ENCODE measurements at regions not wholly inside any gene's neighbourhood (a gene's known extent, or its start where the extent isn't known, plus 50 kb on each side); places are given as distances from the start of the nearest gene placed in this dataset.
"Not testable (repeated sequence)": the region's sequence is repeated elsewhere in the genome, so short reads cannot be mapped to it uniquely, and the experiment has no call there.

GRCh38 chr11:134939905-134940304 is 527.9 kb upstream of the B3GAT1 start:
- in situ Hi-C loops (cut with MboI; ENCODE audit: low pct_unique_long_range_greater_than_20kb, low sequenced_read_pairs, unreplicated experiment): no loop called here
- TF ChIP-seq, protein P1, sequence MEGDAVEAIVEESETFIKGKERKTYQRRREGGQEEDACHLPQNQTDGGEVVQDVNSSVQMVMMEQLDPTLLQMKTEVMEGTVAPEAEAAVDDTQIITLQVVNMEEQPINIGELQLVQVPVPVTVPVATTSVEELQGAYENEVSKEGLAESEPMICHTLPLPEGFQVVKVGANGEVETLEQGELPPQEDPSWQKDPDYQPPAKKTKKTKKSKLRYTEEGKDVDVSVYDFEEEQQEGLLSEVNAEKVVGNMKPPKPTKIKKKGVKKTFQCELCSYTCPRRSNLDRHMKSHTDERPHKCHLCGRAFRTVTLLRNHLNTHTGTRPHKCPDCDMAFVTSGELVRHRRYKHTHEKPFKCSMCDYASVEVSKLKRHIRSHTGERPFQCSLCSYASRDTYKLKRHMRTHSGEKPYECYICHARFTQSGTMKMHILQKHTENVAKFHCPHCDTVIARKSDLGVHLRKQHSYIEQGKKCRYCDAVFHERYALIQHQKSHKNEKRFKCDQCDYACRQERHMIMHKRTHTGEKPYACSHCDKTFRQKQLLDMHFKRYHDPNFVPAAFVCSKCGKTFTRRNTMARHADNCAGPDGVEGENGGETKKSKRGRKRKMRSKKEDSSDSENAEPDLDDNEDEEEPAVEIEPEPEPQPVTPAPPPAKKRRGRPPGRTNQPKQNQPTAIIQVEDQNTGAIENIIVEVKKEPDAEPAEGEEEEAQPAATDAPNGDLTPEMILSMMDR (IDR thresholded peaks at IDR 0.05; ENCODE audit: extremely low read depth, insufficient read depth, missing control alignments): peak; percentile 20
- DNase-seq (ENCODE audit: low spot score): no peak

GRCh38 chr11:134939031-134939430 is 527.0 kb upstream of the B3GAT1 start:
- TF ChIP-seq, protein P1 (IDR thresholded peaks at IDR 0.05; ENCODE audit: extremely low read depth, insufficient read depth, missing control alignments): no peak
- no peak for DNase-seq (ENCODE audit: low spot score)
- in situ Hi-C loops (cut with MboI; ENCODE audit: low pct_unique_long_range_greater_than_20kb, low sequenced_read_pairs, unreplicated experiment): no loop called here

DNA sequence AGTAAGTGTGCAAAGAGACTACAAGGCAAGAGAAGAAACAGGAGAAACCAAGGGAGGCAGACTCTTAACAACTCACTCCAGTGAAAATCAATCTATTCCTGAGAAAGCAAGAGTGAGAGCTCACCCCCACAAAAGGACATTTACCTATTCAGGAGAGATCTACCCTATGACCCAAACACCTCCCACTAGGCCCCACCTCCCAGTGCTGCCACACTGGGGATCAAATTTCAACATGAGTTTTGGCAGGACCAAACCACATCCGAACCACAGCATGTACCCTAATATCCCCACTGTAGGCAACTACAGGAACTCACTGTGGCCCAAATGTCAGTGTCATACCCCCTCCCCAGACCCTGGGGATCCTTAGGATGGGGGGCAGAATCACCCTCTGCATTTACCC is 526.2 kb upstream of the B3GAT1 start:
- TF ChIP-seq, protein P1 (IDR thresholded peaks at IDR 0.05; ENCODE audit: extremely low read depth, insufficient read depth, missing control alignments): no peak
- DNase-seq (ENCODE audit: low spot score): no peak
- in situ Hi-C loops (cut with MboI; ENCODE audit: low pct_unique_long_range_greater_than_20kb, low sequenced_read_pairs, unreplicated experiment): no loop called here

- in situ Hi-C loops (cut with MboI; ENCODE audit: low pct_unique_long_range_greater_than_20kb, low sequenced_read_pairs, unreplicated experiment); DNase-seq (ENCODE audit: low spot score): not testable (repeated sequence)
- TF ChIP-seq, protein P1 (IDR thresholded peaks at IDR 0.05; ENCODE audit: extremely low read depth, insufficient read depth, missing control alignments): peak; percentile 0
Observed at GRCh38 chr11:134937193-134937592, 525.2 kb upstream of the B3GAT1 start.

GRCh38 chr11:134932761-134933160 is 520.7 kb upstream of the B3GAT1 start:
- TF ChIP-seq, protein P1 (IDR thresholded peaks at IDR 0.05; ENCODE audit: extremely low read depth, insufficient read depth, missing control alignments): no peak
- in situ Hi-C loops (cut with MboI; ENCODE audit: low pct_unique_long_range_greater_than_20kb, low sequenced_read_pairs, unreplicated experiment): no loop called here
- DNase-seq (ENCODE audit: low spot score): no peak

DNA sequence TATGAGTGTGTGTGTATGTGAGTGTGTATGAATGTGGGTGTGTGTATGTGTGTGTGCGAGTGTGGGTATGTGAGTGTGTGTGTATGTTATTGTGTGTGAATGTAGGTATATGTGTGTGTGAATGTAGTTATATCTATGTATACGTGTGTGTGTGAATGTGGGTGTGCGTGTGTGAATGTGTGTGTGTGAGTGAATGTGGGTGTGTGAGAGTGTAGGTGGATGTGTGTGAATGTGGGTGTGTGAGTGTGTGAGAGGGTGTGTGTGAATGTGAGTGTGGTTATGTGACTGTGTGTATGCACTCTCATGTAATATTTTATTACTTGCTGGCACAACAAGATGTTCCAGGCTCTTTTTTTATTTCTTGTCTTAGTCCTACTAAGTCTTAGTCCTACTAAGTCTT is 513.4 kb upstream of the B3GAT1 start:
- TF ChIP-seq, protein P1 (IDR thresholded peaks at IDR 0.05; ENCODE audit: extremely low read depth, insufficient read depth, missing control alignments): no peak
- in situ Hi-C loops (cut with MboI; ENCODE audit: low pct_unique_long_range_greater_than_20kb, low sequenced_read_pairs, unreplicated experiment): no loop called here
- DNase-seq (ENCODE audit: low spot score): no peak

DNA sequence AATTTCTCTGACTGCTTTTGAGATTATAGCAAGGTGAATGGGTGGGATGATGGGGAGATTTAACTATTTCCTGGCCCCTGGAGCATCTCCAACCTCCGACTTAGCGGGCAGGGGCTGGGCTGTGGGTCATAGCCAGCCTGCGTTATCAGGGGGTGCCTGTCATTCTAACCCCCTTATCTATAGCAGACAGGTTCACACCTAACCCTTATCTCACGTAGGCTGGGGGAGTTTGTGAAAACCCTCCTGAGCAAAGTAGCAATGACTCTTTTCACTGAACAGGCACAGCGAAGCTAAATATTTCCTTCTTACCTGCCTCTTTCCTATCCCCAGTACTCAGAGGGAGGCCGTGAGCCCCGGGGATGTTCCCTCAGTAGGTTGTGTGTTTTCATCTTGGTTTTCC is 511.4 kb upstream of the B3GAT1 start:
- no peak for DNase-seq (ENCODE audit: low spot score)
- TF ChIP-seq, protein P1 (IDR thresholded peaks at IDR 0.05; ENCODE audit: extremely low read depth, insufficient read depth, missing control alignments): no peak
- in situ Hi-C loops (cut with MboI; ENCODE audit: low pct_unique_long_range_greater_than_20kb, low sequenced_read_pairs, unreplicated experiment): no loop called here
